ENCODE measurements at regions not wholly inside any gene's neighbourhood (a gene's known extent, or its start where the extent isn't known, plus 50 kb on each side); places are given as distances from the start of the nearest gene placed in this dataset.

- no peak for TF ChIP-seq CTCF (IDR thresholded peaks at IDR 0.05)
- H3K27ac ChIP-seq = no peak overlapping the region
- peaks cover 13% of the 10 kb centered on the region for H3K4me1 ChIP-seq
- intact Hi-C loops (cut with DNase I) = no loop called here
- no peak overlapping the region for H3K4me3 ChIP-seq
- no peaks in the 10 kb centered on the region for H3K36me3 ChIP-seq
- no peaks in the 10 kb centered on the region for H3K9me3 ChIP-seq
- no peaks in the 10 kb centered on the region for H3K27me3 ChIP-seq (ENCODE audit: low read depth)
- DNase-seq (no peak), ATAC-seq (no peak)
These were observed 107.7 kb upstream of the ATXN3L start for GRCh38 chrX:13427441-13428052.

GRCh38 chrX:13420545-13421183 lies 100.8 kb upstream of the ATXN3L start:
- H3K4me1 ChIP-seq = no peaks in the 10 kb centered on the region
- no peaks in the 10 kb centered on the region for H3K36me3 ChIP-seq
- ATAC-seq = no peak
- H3K27ac ChIP-seq = no peak overlapping the region
- intact Hi-C loops (cut with DNase I) = no loop called here
- DNase-seq = no peak
- no peak for TF ChIP-seq CTCF (IDR thresholded peaks at IDR 0.05)
- no peak overlapping the region for H3K4me3 ChIP-seq
- H3K27me3 ChIP-seq (ENCODE audit: low read depth) = no peaks in the 10 kb centered on the region
- H3K9me3 ChIP-seq = no peaks in the 10 kb centered on the region

GRCh38 chrX:13419918-13420317 lies 100.1 kb upstream of the ATXN3L start:
- H3K27ac ChIP-seq = no peak overlapping the region
- DNase-seq (no peak), ATAC-seq (no peak)
- H3K4me1 ChIP-seq = no peaks in the 10 kb centered on the region
- H3K9me3 ChIP-seq = no peaks in the 10 kb centered on the region
- intact Hi-C loops (cut with DNase I) = no loop called here
- TF ChIP-seq CTCF (IDR thresholded peaks at IDR 0.05) = no peak
- no peaks in the 10 kb centered on the region for H3K27me3 ChIP-seq (ENCODE audit: low read depth)
- no peak overlapping the region for H3K4me3 ChIP-seq
- no peaks in the 10 kb centered on the region for H3K36me3 ChIP-seq

- intact Hi-C loops (cut with DNase I) = no loop called here
- Histone ChIP-seq H3K4me3 (no peak overlapping the region), H3K9me3 (no peaks in the 10 kb centered on the region), H3K36me3 (no peaks in the 10 kb centered on the region), H3K4me1 (no peaks in the 10 kb centered on the region), H3K27ac (no peak overlapping the region), H3K27me3 (ENCODE audit: low read depth) (no peaks in the 10 kb centered on the region)
- ATAC-seq (no peak), DNase-seq (no peak)
- no peak for TF ChIP-seq CTCF (IDR thresholded peaks at IDR 0.05)
These were observed 99.4 kb upstream of the ATXN3L start for GRCh38 chrX:13419276-13419675.

- Histone ChIP-seq H3K36me3 (no peaks in the 10 kb centered on the region), H3K4me1 (no peaks in the 10 kb centered on the region), H3K9me3 (no peaks in the 10 kb centered on the region), H3K4me3 (no peak overlapping the region), H3K27ac (no peak overlapping the region), H3K27me3 (ENCODE audit: low read depth) (no peaks in the 10 kb centered on the region)
- ATAC-seq (no peak), DNase-seq (no peak)
- no peak for TF ChIP-seq CTCF (IDR thresholded peaks at IDR 0.05)
- intact Hi-C loops (cut with DNase I) = no loop called here
These were observed 98.6 kb upstream of the ATXN3L start for GRCh38 chrX:13418126-13419097.
